Bronchial epithelial cell (primary cell): ENCODE measurements at regions not wholly inside any gene's neighbourhood (a gene's known extent, or its start where the extent isn't known, plus 50 kb on each side); places are given as distances from the start of the nearest gene placed in this dataset.

Experiments
- DNase-seq: peaks from one replicate; pipeline ENCODE4 v3.0.0-alpha.2; 2010; ENCODE audit warnings: low read depth
- FAIRE-seq: peaks from 2 replicates; lab custom pipeline; 2011; peaks lifted over from hg19 to GRCh38; lab: Jason Lieb, UNC
- H3K27me3 ChIP-seq: 2 replicates; pipeline ENCODE4 v1.5.1; 2011; ENCODE audit warnings: low read length; ENCODE audit not compliant: control insufficient read depth, insufficient read depth
- H3K36me3 ChIP-seq: 2 replicates; pipeline ENCODE4 v1.5.1; 2011; ENCODE audit warnings: low read length; ENCODE audit not compliant: control insufficient read depth, insufficient read depth
- H3K4me3 ChIP-seq: 2 replicates; pipeline ENCODE4 v1.5.1; 2011; ENCODE audit warnings: mild to moderate bottlenecking, low read depth, low read length, control low read depth
- TF ChIP-seq, protein P1 (sequence below): IDR thresholded peaks from 2 replicates; pipeline ENCODE4 v1.5.1; 2011; ENCODE audit warnings: mild to moderate bottlenecking, moderate library complexity, low read length, control low read depth, inconsistent platforms; ENCODE audit not compliant: insufficient read depth, severe bottlenecking

DNA sequence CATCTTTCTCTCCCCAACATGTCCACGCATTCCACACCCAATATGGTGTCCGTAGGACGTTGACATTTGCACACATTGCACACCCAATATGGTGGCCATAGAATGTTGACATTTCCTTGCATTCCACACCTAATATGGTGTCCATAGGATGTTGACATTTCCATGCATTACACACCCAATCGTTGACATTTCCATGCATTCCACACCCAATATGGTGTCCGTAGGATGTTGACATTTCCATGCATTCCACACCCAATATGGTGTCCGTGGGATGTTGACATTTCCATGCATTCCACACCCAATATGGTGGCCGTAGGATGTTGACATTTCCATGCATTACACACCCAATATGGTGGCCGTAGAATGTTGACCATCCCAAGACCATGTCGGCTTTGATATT, 88.4 kb upstream of the SHOX start:
- TF ChIP-seq, protein P1, sequence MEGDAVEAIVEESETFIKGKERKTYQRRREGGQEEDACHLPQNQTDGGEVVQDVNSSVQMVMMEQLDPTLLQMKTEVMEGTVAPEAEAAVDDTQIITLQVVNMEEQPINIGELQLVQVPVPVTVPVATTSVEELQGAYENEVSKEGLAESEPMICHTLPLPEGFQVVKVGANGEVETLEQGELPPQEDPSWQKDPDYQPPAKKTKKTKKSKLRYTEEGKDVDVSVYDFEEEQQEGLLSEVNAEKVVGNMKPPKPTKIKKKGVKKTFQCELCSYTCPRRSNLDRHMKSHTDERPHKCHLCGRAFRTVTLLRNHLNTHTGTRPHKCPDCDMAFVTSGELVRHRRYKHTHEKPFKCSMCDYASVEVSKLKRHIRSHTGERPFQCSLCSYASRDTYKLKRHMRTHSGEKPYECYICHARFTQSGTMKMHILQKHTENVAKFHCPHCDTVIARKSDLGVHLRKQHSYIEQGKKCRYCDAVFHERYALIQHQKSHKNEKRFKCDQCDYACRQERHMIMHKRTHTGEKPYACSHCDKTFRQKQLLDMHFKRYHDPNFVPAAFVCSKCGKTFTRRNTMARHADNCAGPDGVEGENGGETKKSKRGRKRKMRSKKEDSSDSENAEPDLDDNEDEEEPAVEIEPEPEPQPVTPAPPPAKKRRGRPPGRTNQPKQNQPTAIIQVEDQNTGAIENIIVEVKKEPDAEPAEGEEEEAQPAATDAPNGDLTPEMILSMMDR, result no peak
- no peaks in the 10 kb centered on the region for H3K27me3 ChIP-seq
- H3K36me3 ChIP-seq, result no peaks in the 10 kb centered on the region
- no peak for DNase-seq
- H3K4me3 ChIP-seq, result no peak overlapping the region
- no peak for FAIRE-seq

DNA sequence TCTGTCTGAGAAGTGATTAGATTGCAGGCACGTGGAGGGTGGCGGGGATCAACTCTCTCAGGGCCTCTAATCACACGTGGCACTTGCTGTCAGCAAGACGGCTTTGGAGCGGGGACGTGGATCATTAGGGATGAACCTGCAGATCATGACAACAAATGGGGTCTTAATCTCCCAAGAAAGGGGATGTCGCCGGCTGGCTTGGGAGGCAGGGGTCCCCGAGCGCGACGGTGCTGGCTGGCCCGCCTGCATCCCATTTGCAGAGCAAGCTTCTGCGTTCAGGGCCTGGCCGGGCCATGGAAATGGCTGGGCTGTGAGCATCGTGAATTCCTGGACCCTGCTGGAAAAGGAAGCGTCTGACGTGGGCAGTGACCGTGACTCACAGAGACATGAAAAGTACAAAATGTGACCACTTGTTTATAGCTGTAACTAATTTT, 85.1 kb upstream of the SHOX start:
- TF ChIP-seq, protein P1, result no peak
- FAIRE-seq (no peak), DNase-seq (no peak)
- Histone ChIP-seq H3K36me3 (no peaks in the 10 kb centered on the region), H3K27me3 (no peaks in the 10 kb centered on the region), H3K4me3 (no peak overlapping the region)

DNA sequence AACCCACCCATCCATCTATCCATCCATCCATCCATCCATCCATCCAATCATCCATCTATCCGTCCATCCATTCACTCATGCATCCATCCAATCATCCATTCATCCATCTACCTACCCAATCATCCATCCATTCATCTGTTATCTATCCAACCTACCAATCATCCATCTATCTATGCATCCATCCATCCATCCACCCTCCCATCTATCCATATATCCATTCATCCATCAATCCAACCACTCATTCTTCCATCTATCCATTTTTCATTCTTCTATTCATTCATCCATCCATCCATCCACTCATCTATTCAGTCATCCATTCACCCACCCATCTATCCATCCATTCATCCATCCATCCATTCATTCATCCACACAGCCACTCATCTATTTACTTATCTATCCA, 80.1 kb upstream of the SHOX start:
- no peak overlapping the region for H3K4me3 ChIP-seq
- FAIRE-seq, result no peak

DNA sequence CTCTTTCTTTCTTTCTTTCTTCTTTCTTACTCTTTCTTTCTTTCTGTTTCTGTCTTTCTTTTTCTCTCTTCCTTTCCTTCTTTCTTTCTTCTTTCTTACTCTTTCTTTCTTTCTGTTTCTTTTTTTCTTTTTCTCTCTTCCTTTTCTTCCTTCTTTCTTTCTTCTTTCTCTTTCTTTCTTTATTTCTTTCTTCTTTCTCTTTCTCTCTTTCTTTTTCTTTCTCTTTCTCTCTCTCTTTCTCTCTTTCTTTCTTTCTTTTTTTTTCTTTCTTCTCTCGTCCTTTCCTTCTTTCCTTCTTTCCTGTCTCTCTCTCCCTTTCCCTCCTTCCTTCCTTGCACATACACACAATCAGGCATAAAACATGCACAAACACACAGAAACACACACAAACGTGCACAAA, 79.3 kb upstream of the SHOX start:
- Histone ChIP-seq H3K36me3 (no peaks in the 10 kb centered on the region), H3K27me3 (no peaks in the 10 kb centered on the region), H3K4me3 (no peak overlapping the region)
- DNase-seq (no peak), FAIRE-seq (no peak)
- TF ChIP-seq, protein P1, result no peak

More for the DNA sequence above, 80.1 kb upstream of the SHOX start:
- TF ChIP-seq, protein P1, result no peak
- no peak for DNase-seq
- Histone ChIP-seq H3K27me3 (no peaks in the 10 kb centered on the region), H3K36me3 (no peaks in the 10 kb centered on the region)

DNA sequence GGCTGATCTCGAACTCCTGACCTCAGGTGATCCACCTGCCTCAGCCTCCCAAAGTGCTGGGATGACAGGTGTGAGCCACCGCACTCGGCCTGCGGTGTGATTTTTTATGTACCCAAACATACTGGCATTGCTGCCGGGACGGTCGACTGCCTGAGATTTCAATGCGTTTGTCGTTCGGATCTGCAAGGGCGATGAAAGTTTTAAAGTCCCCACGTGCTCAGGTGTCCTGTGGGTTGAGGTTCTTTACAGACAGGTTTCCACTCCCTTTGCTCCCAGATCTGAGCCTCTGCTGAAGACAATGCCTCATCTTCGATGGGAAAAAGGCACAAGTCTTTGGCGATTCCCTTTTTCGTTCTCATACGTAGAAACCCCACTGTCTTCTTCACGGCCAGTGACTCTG, 78.1 kb upstream of the SHOX start:
- Histone ChIP-seq H3K27me3 (no peaks in the 10 kb centered on the region), H3K36me3 (no peaks in the 10 kb centered on the region), H3K4me3 (no peak overlapping the region)
- DNase-seq, result no peak
- FAIRE-seq, result no peak
- TF ChIP-seq, protein P1, result no peak

DNA sequence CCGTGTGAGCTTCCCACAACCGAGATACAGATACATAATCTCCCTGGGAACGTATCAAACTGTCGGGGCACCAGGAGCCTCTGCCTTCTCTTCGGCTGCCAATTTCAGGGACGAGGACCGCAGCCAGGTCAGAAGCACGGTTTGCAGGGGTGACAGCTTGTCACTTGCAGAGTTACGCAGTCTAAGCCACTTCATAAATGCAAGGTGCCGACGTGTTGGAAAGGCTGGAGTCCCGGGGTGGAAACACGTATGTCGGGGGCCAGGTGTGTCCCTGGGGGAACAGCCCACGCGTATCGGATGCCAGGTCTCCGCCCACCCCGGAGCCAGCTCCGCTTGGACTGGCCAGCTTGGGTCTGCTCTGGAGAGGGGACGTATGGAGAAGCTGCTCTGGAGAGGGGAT, 76.3 kb upstream of the SHOX start:
- Histone ChIP-seq H3K4me3 (no peak overlapping the region), H3K27me3 (no peaks in the 10 kb centered on the region), H3K36me3 (no peaks in the 10 kb centered on the region)
- FAIRE-seq, result no peak
- no peak for DNase-seq
- TF ChIP-seq, protein P1, result no peak
